DND-41 (cell line): ENCODE measurements at regions not wholly inside any gene's neighbourhood (a gene's known extent, or its start where the extent isn't known, plus 50 kb on each side); places are given as distances from the start of the nearest gene placed in this dataset.

Experiments used
- ATAC-seq: fragments of 200-7000 bp; cut with Tn5 transposase; 3 replicates; pipeline ENCODE4 v1.9.1; 2021; ENCODE audit warnings: low read depth; ENCODE audit not compliant: insufficient read depth
- DNase-seq: peaks from one replicate; pipeline ENCODE4 v3.0.0-alpha.2; 2020
- H2AFZ ChIP-seq: 2 replicates; pipeline ENCODE4 v1.6.0; 2012; ENCODE audit warnings: low read depth, low read length
- H3K27ac ChIP-seq: 2 replicates; pipeline ENCODE4 v1.5.1; 2012; ENCODE audit warnings: low read length, inconsistent platforms
- H3K27me3 ChIP-seq: fragments of 200-600 bp; sonication (generic); 2 replicates; pipeline ENCODE4 v1.6.0; 2012; ENCODE audit warnings: low read length, mild to moderate bottlenecking, inconsistent platforms; ENCODE audit not compliant: insufficient read depth, poor library complexity
- H3K36me3 ChIP-seq: 2 replicates; pipeline ENCODE4 v1.5.1; 2012; ENCODE audit warnings: low read length, inconsistent platforms; ENCODE audit not compliant: insufficient read depth
- H3K4me1 ChIP-seq: 2 replicates; pipeline ENCODE4 v1.5.1; 2012; ENCODE audit warnings: mild to moderate bottlenecking, low read length; ENCODE audit not compliant: insufficient read depth
- H3K4me2 ChIP-seq: 2 replicates; pipeline ENCODE4 v1.6.0; 2012; ENCODE audit warnings: mild to moderate bottlenecking, moderate library complexity, low read length, inconsistent platforms; ENCODE audit not compliant: insufficient read depth
- H3K4me3 ChIP-seq, 2 experiments: fragments of 200-600 bp in 1 of 2; shearing (Covaris generic) in 1 of 2; 2 replicates each; pipeline ENCODE4 v1.5.1; 2012 to 2016; ENCODE audit warnings: inconsistent platforms in 2 of 2, low read length in 2 of 2, mild to moderate bottlenecking in 2 of 2, low read depth in 1 of 2, moderate library complexity in 1 of 2
- H3K79me2 ChIP-seq: 2 replicates; pipeline ENCODE4 v1.6.0; 2012; ENCODE audit warnings: low read length, inconsistent platforms; ENCODE audit not compliant: insufficient read depth
- H3K9ac ChIP-seq: 2 replicates; pipeline ENCODE4 v1.6.0; 2012; ENCODE audit warnings: low read depth, mild to moderate bottlenecking, inconsistent platforms, low read length, moderate library complexity
- H3K9me3 ChIP-seq: 2 replicates; pipeline ENCODE4 v1.5.1; 2012; ENCODE audit warnings: low read length, moderate library complexity, mild to moderate bottlenecking, inconsistent platforms; ENCODE audit not compliant: insufficient read depth, severe bottlenecking
- H4K20me1 ChIP-seq: 2 replicates; pipeline ENCODE4 v1.6.0; 2012; ENCODE audit warnings: low read length; ENCODE audit not compliant: insufficient read depth
- EZH2 ChIP-seq: IDR thresholded peaks from 3 replicates; pipeline ENCODE4 v1.6.1; 2012; ENCODE audit warnings: borderline replicate concordance, low read depth, mild to moderate bottlenecking, moderate library complexity, low read length, inconsistent platforms; ENCODE audit not compliant: severe bottlenecking
- TF ChIP-seq, protein P1 (sequence below): IDR thresholded peaks from 2 replicates; pipeline ENCODE4 v1.5.1; 2012; ENCODE audit warnings: borderline replicate concordance, low read length, moderate library complexity, mild to moderate bottlenecking; ENCODE audit not compliant: poor library complexity, severe bottlenecking; ENCODE audit errors: extremely low read depth

DNA sequence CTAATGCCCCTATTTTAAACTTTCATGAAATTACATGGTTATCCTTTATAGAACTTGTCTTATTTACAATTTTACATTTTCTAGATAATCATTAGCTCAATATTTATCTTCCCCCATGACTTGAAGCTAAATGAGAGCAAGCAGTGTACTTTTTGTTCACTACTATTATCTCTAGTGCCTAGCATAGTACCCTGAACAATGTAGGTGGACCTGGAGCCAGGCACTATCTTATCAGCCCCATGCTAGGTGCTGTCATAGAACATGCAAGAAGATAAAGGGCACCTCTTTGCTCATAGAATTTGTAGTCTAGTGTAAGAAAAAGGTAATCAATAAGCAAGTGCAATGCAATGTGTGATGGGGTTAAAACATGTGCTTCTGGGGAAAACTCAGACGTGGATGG lies 399.9 kb downstream of the ELAVL2 start:
- no peak for ATAC-seq
- Histone ChIP-seq H3K4me3 (no peak overlapping the region), H4K20me1 (no peaks in the 10 kb centered on the region), H3K36me3 (no peaks in the 10 kb centered on the region), H3K4me2 (no peak overlapping the region), H3K79me2 (no peaks in the 10 kb centered on the region), H3K4me1 (no peaks in the 10 kb centered on the region), H3K27me3 (no peaks in the 10 kb centered on the region), H2AFZ (no peak overlapping the region), H3K9ac (no peak overlapping the region), H3K27ac (no peak overlapping the region), H3K9me3 (no peaks in the 10 kb centered on the region)
- TF ChIP-seq EZH2, result no peak
- TF ChIP-seq, protein P1, sequence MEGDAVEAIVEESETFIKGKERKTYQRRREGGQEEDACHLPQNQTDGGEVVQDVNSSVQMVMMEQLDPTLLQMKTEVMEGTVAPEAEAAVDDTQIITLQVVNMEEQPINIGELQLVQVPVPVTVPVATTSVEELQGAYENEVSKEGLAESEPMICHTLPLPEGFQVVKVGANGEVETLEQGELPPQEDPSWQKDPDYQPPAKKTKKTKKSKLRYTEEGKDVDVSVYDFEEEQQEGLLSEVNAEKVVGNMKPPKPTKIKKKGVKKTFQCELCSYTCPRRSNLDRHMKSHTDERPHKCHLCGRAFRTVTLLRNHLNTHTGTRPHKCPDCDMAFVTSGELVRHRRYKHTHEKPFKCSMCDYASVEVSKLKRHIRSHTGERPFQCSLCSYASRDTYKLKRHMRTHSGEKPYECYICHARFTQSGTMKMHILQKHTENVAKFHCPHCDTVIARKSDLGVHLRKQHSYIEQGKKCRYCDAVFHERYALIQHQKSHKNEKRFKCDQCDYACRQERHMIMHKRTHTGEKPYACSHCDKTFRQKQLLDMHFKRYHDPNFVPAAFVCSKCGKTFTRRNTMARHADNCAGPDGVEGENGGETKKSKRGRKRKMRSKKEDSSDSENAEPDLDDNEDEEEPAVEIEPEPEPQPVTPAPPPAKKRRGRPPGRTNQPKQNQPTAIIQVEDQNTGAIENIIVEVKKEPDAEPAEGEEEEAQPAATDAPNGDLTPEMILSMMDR, result no peak
- no peak for DNase-seq

DNA sequence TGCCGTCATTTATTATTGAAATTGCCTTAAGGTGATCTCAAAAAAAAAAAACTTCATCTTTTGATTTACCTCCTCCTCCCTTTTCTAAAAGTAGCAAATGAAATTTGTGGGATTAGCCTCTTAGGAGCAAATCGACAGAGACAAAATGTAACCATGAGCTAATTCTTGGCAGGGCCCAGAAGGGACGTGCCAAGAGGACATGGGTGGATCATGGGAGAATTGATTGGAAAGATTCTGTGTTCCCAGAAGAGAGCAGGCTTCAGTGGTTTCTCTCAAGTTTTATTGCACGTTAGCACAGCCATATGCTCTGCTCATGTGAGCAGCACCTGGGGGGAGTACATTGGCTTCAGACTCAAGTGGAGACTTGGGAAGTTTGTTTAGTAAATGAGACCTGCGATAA lies 394.6 kb downstream of the ELAVL2 start:
- Histone ChIP-seq H4K20me1 (no peaks in the 10 kb centered on the region), H3K4me2 (no peak overlapping the region), H2AFZ (no peak overlapping the region), H3K9ac (no peak overlapping the region), H3K9me3 (no peaks in the 10 kb centered on the region), H3K4me1 (no peaks in the 10 kb centered on the region), H3K27me3 (no peaks in the 10 kb centered on the region), H3K4me3 (no peak overlapping the region), H3K27ac (no peak overlapping the region), H3K36me3 (no peaks in the 10 kb centered on the region), H3K79me2 (no peaks in the 10 kb centered on the region)
- no peak for DNase-seq
- TF ChIP-seq, protein P1, result no peak
- TF ChIP-seq EZH2, result no peak
- no peak for ATAC-seq

DNA sequence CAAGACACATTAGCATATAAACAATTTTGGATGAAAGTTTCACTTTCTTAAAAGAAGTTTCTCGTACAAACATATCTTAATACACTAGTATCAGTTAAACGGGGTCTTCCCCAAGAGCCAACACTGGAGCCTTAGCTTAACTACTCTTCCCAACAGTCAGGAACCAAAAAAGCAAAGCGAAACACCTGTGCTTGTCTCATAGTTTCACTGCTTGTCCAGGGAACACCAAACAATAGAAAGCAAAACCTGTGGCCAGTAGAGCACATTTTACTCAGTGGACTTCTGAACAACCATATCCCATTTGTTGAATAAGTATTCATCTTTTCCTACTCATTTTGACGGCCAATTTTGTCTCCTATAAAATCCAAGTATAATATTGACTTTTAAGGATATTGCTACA lies 391.4 kb downstream of the ELAVL2 start:
- Histone ChIP-seq H3K9ac (no peak overlapping the region), H3K4me3 (no peak overlapping the region), H4K20me1 (no peaks in the 10 kb centered on the region), H3K4me1 (no peaks in the 10 kb centered on the region), H3K4me2 (no peak overlapping the region), H3K79me2 (no peaks in the 10 kb centered on the region), H3K27ac (no peak overlapping the region), H2AFZ (no peak overlapping the region), H3K9me3 (no peaks in the 10 kb centered on the region), H3K27me3 (no peaks in the 10 kb centered on the region), H3K36me3 (no peaks in the 10 kb centered on the region)
- no peak for DNase-seq
- TF ChIP-seq, protein P1, result no peak
- no peak for ATAC-seq

DNA sequence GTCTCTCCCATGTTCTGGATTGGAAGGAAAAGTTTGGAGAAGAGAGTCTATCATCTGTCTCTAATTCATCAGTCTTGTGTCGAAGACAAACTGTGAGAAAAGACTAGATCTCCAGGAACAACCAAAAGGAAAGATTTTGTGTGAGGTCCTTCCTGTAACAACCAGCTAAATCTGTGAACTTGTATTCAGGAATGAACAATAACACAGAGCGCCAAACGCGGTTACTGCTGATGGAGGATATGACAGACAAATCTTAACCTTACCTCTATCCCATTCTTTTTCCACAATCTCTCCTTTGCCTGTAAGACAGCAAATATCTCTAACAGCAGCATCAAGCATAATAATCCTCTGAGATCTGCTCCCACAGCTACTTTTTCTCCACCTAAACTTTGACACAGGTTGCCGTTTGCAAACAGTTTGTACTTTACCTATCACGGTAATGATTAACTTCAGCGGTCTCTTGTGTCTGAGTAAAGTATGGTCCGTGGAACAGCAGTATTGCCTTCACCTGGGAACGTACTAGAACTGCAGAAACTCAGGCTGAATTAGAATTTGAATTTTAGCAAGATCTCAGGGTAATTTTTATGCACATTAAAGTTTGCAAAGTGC lies 387.6 kb downstream of the ELAVL2 start:
- Histone ChIP-seq H3K27me3 (no peaks in the 10 kb centered on the region), H3K36me3 (no peaks in the 10 kb centered on the region), H3K4me2 (no peak overlapping the region), H3K9ac (no peak overlapping the region), H3K4me3 (no peak overlapping the region), H4K20me1 (no peaks in the 10 kb centered on the region), H3K9me3 (no peaks in the 10 kb centered on the region), H3K79me2 (no peaks in the 10 kb centered on the region), H3K27ac (no peak overlapping the region), H2AFZ (no peak overlapping the region), H3K4me1 (no peaks in the 10 kb centered on the region)
- TF ChIP-seq EZH2, result no peak
- TF ChIP-seq, protein P1, result no peak
- DNase-seq, result no peak
- no peak for ATAC-seq
